ENCODE measurements at regions not wholly inside any gene's neighbourhood (a gene's known extent, or its start where the extent isn't known, plus 50 kb on each side); places are given as distances from the start of the nearest gene placed in this dataset.

DNA sequence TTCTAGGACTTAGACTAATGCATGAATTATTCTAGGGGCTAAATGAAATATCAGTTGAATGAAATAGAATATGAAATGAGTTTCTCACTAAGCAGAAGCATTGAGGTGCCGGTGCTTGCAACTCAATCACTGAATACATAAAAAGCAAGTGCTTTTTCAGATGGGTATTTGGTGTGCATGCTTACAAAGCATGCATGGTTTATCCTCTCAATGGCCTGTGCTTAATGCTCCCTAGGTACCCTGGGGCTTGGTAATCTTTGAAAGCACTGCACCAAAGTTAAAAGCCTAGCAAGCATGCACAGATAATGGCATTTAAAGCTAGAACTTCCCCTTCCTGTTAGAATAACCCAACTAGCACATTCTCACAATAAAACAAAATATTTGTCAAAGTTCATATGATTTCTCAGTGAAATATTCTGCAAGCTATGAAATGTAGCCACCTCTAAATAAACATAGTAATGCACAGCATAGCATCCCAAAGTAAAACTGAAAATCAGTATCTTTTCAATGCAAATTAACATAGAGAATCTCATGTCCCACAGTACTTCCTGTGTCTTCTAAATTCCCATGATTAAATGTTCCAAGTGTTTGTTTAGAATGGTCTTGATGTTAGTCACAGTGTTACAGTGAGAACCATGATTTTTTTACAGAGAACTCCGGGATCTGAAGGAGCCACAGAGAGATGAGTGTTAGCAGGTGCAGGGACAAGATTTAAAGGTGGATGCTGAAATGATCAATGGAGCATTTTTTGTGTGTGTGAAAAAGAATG is 143.4 kb upstream of the CDH6 start:
- H3K4me1 ChIP-seq (replicated peaks in 1 of 4; ENCODE audit: control insufficient read depth in 3 of 4, insufficient read depth in 4 of 4, low read length in 3 of 4) = peaks cover 0 to 11% (median 8%) of the 10 kb centered on the region in 4 experiments; a peak in 3 of 7 replicates
- H2BK12ac ChIP-seq (ENCODE audit: low read depth, low read length) = no peak overlapping the region
- no peak overlapping the region for H3K23ac ChIP-seq (ENCODE audit: insufficient read length)
- H3K14ac ChIP-seq (ENCODE audit: insufficient read length) = no peak overlapping the region
- no peak overlapping the region for H2BK120ac ChIP-seq (replicated peaks; ENCODE audit: low read depth, low read length)
- H2AFZ ChIP-seq (ENCODE audit: low read length) = no peak overlapping the region
- no peaks in the 10 kb centered on the region for H3K79me1 ChIP-seq (ENCODE audit: low read depth, low read length)
- H2BK5ac ChIP-seq (ENCODE audit: low read depth, low read length) = no peak overlapping the region
- no peak for DNase-seq (ENCODE audit: low read depth in 1 of 2, low spot score in 2 of 2)
- H4K91ac ChIP-seq (replicated peaks; ENCODE audit: insufficient read length, low read length) = no peak overlapping the region
- H3K56ac ChIP-seq (replicated peaks; ENCODE audit: insufficient read length, low read depth, low read length) = no peak overlapping the region
- H4K8ac ChIP-seq (ENCODE audit: extremely low read depth, insufficient read depth, low read length) = no peak overlapping the region
- 66% methylated on average over 2 of the region's 2 CpGs; no CpG with 5 or more reads in 1 of the 2 experiments for WGBS, 2 experiments (ENCODE audit: extremely low coverage in 1 of 2, insufficient coverage in 1 of 2, insufficient read length in 1 of 2, insufficient replicate concordance in 2 of 2, low coverage in 1 of 2, low lambda C conversion rate in 2 of 2, missing lambda C conversion rate in 1 of 2)
- H3K36me3 ChIP-seq (ENCODE audit: control insufficient read depth in 2 of 4, insufficient read depth in 4 of 4, low read length in 3 of 4) = no peaks in the 10 kb centered on the region
- H3K9ac ChIP-seq (replicated peaks in 1 of 4; ENCODE audit: extremely low read depth in 1 of 4, low read depth in 3 of 4, low read length in 3 of 4) = no peak overlapping the region
- no peaks in the 10 kb centered on the region for H3K27me3 ChIP-seq (replicated peaks in 1 of 4; ENCODE audit: control insufficient read depth in 3 of 4, extremely low read depth in 1 of 4, insufficient read depth in 3 of 4, low read length in 3 of 4)
- no peak overlapping the region for H2AK5ac ChIP-seq (ENCODE audit: low read depth, low read length)
- no peak overlapping the region for H2BK15ac ChIP-seq (ENCODE audit: low read length)
- H4K5ac ChIP-seq (ENCODE audit: insufficient read length, low read depth, low read length) = no peak overlapping the region
- TF ChIP-seq JUN (IDR thresholded peaks at IDR 0.05; ENCODE audit: low read depth, low read length) (no peak), NANOG (IDR thresholded peaks at IDR 0.05; ENCODE audit: insufficient read depth, low read depth, low read length, poor library complexity, severe bottlenecking) (peak; percentile 60)
- POLR2A ChIA-PET (ENCODE audit: partially characterized antibody) = no interaction called here
- no peak for FAIRE-seq
- no peaks in the 10 kb centered on the region for H3K23me2 ChIP-seq (ENCODE audit: low read depth, low read length)
- no peak overlapping the region for H3K4ac ChIP-seq (replicated peaks; ENCODE audit: insufficient read length, low read depth, low read length)
- H3K18ac ChIP-seq (ENCODE audit: extremely low read depth, low read length) = no peak overlapping the region
- no peaks in the 10 kb centered on the region for H4K20me1 ChIP-seq (replicated peaks in 1 of 2; ENCODE audit: control insufficient read depth in 1 of 2, insufficient read depth in 2 of 2, low read length in 2 of 2)
- no peaks in the 10 kb centered on the region for H3K79me2 ChIP-seq (ENCODE audit: control insufficient read depth in 1 of 2, insufficient read depth in 2 of 2, low read length in 2 of 2)
- no peak overlapping the region for H3K4me3 ChIP-seq (ENCODE audit: extremely low read depth in 1 of 4, insufficient read depth in 2 of 4, low read depth in 3 of 4, low read length in 4 of 4)
- H2BK20ac ChIP-seq (ENCODE audit: low read length) = no peak overlapping the region
- no peak overlapping the region for H3K27ac ChIP-seq (ENCODE audit: low read depth, low read length)
- H3K9me3 ChIP-seq (ENCODE audit: insufficient read depth in 2 of 2, low read depth in 1 of 2, low read length in 1 of 2) = no peaks in the 10 kb centered on the region
- CTCF ChIA-PET (ENCODE audit: partially characterized antibody) = interaction anchor here (0.8 to 1.9 kb wide), 2 partner anchors 64 to 137 kb away, joined by 3 to 6 read pairs; no protein-coding TSS in a partner anchor
- H3K4me2 ChIP-seq (ENCODE audit: insufficient read depth in 1 of 2, low read depth in 2 of 2, low read length in 2 of 2) = no peak overlapping the region

All from H1 (cell line).